GM13977 (cell line): ENCODE measurements at regions not wholly inside any gene's neighbourhood (a gene's known extent, or its start where the extent isn't known, plus 50 kb on each side); places are given as distances from the start of the nearest gene placed in this dataset.
"Not testable (repeated sequence)": the region's sequence is repeated elsewhere in the genome, so short reads cannot be mapped to it uniquely, and the experiment has no call there.

ENCODE experiments used
- DNase-seq: peaks from one replicate; pipeline ENCODE4 v3.0.0; 2012; ENCODE audit warnings: low spot score
- in situ Hi-C: fragments of 300-500 bp; cut with MboI; formaldehyde crosslinking; loops from one replicate; pipeline ENCODE4 v1.12.0; 2022; ENCODE audit warnings: low sequenced_read_pairs, low pct_unique_long_range_greater_than_20kb, mixed read lengths, inconsistent platforms; ENCODE audit not compliant: unreplicated experiment
- TF ChIP-seq, protein P1 (sequence below): IDR thresholded peaks from 2 replicates; pipeline ENCODE4 v1.5.1; 2012; ENCODE audit warnings: mild to moderate bottlenecking, control low read depth; ENCODE audit not compliant: insufficient read depth; ENCODE audit errors: extremely low read depth, missing control alignments

DNA sequence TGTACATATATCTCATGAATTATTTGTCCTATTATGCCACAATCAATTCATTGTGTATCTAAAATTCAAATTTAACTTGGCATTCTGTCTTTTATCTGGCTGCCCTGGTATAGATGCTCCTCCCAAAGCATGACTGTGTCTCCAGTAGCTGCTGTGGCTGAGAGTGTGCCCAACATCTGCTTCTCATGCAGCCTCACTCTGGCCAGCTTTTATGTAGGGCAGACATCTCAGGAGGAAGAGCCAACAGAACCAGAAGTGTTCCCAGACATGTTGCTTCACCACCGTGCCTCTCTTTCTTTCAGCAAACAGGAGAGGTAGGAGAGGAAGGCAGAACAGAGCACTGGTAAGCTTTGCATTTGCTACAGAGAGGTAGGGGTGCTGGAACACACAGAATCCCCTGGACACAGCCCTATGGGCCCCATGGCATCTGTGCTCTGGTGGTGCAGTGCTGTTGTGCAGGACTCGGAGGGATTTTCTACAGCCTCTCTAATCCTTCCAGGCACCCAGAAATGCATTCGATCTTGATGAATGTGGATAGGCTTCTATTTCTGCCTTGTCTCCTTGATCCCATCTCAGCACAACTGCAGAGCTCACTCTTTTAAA lies 637.1 kb downstream of the UTRN start:
- DNase-seq, result no peak
- TF ChIP-seq, protein P1, sequence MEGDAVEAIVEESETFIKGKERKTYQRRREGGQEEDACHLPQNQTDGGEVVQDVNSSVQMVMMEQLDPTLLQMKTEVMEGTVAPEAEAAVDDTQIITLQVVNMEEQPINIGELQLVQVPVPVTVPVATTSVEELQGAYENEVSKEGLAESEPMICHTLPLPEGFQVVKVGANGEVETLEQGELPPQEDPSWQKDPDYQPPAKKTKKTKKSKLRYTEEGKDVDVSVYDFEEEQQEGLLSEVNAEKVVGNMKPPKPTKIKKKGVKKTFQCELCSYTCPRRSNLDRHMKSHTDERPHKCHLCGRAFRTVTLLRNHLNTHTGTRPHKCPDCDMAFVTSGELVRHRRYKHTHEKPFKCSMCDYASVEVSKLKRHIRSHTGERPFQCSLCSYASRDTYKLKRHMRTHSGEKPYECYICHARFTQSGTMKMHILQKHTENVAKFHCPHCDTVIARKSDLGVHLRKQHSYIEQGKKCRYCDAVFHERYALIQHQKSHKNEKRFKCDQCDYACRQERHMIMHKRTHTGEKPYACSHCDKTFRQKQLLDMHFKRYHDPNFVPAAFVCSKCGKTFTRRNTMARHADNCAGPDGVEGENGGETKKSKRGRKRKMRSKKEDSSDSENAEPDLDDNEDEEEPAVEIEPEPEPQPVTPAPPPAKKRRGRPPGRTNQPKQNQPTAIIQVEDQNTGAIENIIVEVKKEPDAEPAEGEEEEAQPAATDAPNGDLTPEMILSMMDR, result no peak
- in situ Hi-C loops, result no loop called here

DNA sequence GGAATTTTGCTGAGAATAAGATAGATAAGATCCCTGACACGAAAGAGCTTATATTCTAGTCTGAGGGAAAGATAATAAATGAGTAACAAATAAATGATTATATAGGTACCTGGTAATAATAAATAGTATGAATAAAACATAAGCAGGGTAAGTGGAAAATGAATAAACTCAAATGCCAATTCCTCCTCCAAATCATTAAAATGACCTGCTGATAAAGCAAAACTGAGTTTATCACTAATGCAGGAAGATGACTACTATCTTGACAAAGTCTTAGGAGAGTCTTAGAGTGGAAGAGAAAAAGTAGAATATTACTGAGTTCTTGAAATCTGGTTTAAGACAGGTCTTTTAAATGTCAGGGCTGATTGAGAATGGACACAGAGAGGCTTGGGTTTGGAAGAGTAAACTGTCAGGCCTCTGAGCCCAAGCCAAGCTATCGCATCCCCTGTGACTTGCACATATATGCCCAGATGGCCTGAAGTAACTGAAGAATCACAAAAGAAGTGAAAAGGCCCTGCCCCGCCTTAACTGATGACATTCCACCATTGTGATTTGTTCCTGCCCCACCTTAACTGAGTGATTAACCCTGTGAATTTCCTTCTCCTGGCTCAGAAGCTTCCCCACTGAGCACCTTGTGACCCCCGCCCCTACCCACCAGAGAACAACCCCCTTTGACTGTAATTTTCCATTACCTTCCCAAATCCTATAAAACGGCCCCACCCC lies 637.8 kb downstream of the UTRN start:
- in situ Hi-C loops, DNase-seq: not testable (repeated sequence)

DNA sequence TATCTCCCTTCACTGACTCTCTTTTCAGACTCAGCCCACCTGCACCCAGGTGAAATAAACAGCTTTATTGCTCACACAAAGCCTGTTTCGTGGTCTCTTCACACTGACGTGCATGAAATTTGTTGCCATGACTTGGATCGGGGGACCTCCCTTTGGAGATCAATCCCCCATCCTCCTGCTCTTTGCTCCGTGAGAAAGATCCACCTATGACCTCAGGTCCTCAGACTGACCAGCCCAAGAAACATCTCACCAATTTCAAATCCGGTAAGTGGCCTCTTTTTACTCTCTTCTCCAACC lies 638.3 kb downstream of the UTRN start:
- in situ Hi-C loops, DNase-seq: not testable (repeated sequence)

DNA sequence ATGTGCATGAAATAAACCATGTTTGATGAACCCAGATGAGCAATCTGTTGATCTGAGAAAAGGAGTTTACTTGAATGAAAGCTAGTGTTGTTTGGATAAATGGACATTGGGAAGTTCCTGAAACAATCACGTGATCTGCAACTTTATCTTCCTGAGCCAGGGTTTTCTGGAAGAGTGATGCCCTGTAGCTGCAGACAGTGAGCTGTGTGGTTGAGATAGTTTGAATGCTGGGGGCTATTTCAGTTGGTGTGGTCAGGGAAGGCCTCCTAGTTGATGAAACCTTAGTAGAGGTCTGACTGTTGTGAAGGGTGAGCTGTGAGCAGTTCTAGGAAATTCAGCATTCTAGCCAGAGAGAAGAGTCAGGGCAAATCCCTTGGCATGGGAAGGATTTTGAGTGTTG lies 643.7 kb downstream of the UTRN start:
- in situ Hi-C loops, result loop anchor here (25.0 kb wide), 1 partner anchor 342 kb away; no protein-coding TSS in a partner anchor
- DNase-seq, result no peak
- TF ChIP-seq, protein P1, result no peak

DNA sequence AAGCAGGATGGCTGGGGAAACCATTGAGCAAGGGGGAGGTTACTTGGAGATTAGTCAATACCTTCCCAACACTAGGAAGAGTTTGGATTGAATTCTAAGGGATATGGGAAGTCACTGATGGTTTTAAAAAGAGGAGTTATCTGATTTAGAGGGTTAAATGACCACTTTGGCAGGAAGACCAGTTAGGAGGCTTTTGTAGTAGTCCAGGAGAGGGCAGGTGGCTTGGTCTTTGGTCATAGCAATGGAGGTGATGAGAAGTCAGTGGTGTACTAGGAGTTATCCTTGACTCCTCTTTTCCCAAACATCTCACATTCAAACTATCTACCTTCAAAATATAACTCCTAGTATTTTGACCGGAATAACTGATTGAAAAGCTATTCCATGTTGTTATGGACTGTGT lies 644.1 kb downstream of the UTRN start:
- in situ Hi-C loops, result loop anchor here (25.0 kb wide), 1 partner anchor 342 kb away; no protein-coding TSS in a partner anchor
- no peak for DNase-seq
- TF ChIP-seq, protein P1, result no peak

DNA sequence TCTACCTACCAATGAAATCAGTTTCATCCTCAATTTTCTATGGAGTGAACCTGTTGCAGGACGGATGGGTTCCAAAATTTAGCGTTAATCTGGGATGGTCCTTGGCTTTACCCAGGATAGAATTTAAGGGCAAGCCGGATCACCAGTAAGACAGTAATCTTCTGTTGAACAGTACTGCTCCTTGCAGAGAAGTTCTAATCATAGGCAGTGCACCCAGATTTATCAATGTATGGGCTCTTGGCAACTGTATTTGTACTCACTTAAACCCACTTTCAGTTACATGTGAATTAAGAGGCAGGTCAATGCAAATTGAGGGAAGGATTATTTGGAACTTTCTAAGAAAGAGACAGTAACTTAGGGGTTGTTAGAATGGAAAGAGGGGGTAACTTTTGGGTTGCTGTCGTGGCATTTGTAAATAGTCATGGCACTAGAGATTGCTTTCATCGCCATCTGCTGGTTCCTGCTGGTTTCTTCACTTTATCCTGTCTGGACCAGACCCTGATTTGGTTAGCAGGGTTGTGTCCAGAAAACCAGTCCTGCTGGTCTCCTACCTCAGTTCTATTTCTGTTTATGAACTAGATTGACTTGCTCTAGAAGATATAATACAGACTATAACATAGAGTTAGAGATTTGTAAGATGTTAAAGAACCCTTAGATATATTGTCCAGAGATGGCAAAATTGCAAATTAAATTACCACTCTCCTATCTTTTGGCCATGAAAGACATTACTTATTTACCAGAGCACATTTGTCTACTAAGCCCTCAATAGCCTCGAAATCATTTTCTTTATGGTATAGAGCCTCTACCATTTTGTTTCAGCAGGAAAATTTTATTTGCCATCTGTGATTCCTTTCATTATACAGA lies 646.3 kb downstream of the UTRN start:
- in situ Hi-C loops, result loop anchor here (25.0 kb wide), 1 partner anchor 344 kb away; no protein-coding TSS in a partner anchor
- TF ChIP-seq, protein P1, result peak; percentile 58
- DNase-seq, result no peak

DNA sequence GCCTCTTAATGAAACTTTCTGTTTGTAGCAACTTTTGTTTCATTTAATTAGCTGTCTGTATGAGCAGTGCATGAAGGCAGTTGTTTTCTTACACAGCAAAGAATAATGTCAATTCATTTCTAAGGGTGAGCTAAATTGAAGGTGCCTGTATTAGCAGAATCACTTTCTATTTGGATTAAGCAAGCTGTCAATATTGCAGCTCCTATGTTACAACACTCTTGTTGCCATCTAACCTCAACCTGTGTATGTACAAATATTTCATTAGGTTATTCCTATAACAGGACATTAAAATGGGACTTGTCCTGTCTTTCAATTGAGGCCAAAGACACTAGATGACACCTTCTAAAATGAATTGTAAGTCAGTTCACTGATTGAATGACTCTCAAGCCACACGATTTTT lies 647.5 kb downstream of the UTRN start:
- in situ Hi-C loops, result loop anchor here (25.0 kb wide), 1 partner anchor 345 kb away; no protein-coding TSS in a partner anchor
- DNase-seq, result no peak
- TF ChIP-seq, protein P1, result no peak
